A673 (cell line): ENCODE measurements at regions not wholly inside any gene's neighbourhood (a gene's known extent, or its start where the extent isn't known, plus 50 kb on each side); places are given as distances from the start of the nearest gene placed in this dataset.

Source experiments
- BruUV-seq: library from RNA; stranded (reverse); fragments of 400-500 nt; replicated peaks from 2 replicates; lab custom pipeline; 2021; lab: Mats Ljungman, UMichigan
- CTCF ChIA-PET: fragments of 300-600 bp; sonication (Branson Sonifier 250); formaldehyde crosslinking; loops from one replicate; lab custom pipeline; 2022; ENCODE audit warnings: antibody characterized with exemption; lab: Charles Lee
- POLR2A ChIA-PET: fragments of 300-600 bp; sonication (Branson Sonifier 250); formaldehyde crosslinking; loops from one replicate; lab custom pipeline; 2022; ENCODE audit warnings: antibody characterized with exemption; ENCODE audit not compliant: low non-redundant PET; lab: Charles Lee
- DNase-seq: peaks from one replicate; pipeline ENCODE4 v3.0.0-alpha.2; 2015; ENCODE audit warnings: low spot score
- H3K27ac ChIP-seq: fragments of 200-600 bp; sonication (generic); 2 replicates; pipeline ENCODE4 v1.5.1; 2016; ENCODE audit warnings: mixed run types, low read depth, mild to moderate bottlenecking, mixed read lengths, antibody characterized with exemption, low read length; ENCODE audit not compliant: poor library complexity, severe bottlenecking
- H3K27me3 ChIP-seq: fragments of 200-600 bp; sonication (generic); replicated peaks from 2 replicates; pipeline ENCODE4 v1.6.1; 2017; ENCODE audit warnings: mixed run types, low read depth, mild to moderate bottlenecking, mixed read lengths, antibody characterized with exemption, low read length; ENCODE audit not compliant: insufficient read depth, poor library complexity
- H3K36me3 ChIP-seq: fragments of 200-600 bp; sonication (generic); 2 replicates; pipeline ENCODE4 v1.6.1; 2016; ENCODE audit warnings: mixed run types, mild to moderate bottlenecking, mixed read lengths, antibody characterized with exemption, low read length; ENCODE audit not compliant: insufficient read depth, poor library complexity, severe bottlenecking
- H3K4me1 ChIP-seq: fragments of 200-600 bp; sonication (generic); 2 replicates; pipeline ENCODE4 v1.6.1; 2017; ENCODE audit warnings: mixed run types, mild to moderate bottlenecking, mixed read lengths, antibody characterized with exemption, low read length; ENCODE audit not compliant: insufficient read depth, poor library complexity, severe bottlenecking
- H3K4me3 ChIP-seq: fragments of 200-600 bp; sonication (generic); 2 replicates; pipeline ENCODE4 v1.5.1; 2016; ENCODE audit warnings: low read depth, mixed run types, mild to moderate bottlenecking, mixed read lengths, low read length; ENCODE audit not compliant: poor library complexity, severe bottlenecking
- H3K9me3 ChIP-seq: fragments of 200-600 bp; sonication (generic); 2 replicates; pipeline ENCODE4 v1.6.1; 2016; ENCODE audit warnings: mixed run types, low read depth, mild to moderate bottlenecking, mixed read lengths, antibody characterized with exemption, low read length; ENCODE audit not compliant: poor library complexity, severe bottlenecking
- CTCF ChIP-seq: fragments of 300-800, 200-600 bp; sonication (generic); conservative IDR thresholded peaks from 2 replicates; pipeline ENCODE4 v1.5.1; 2017; ENCODE audit warnings: low read depth, mild to moderate bottlenecking, antibody characterized with exemption, low read length, moderate library complexity, mixed read lengths
- EZH2 ChIP-seq: fragments of 200-600 bp; sonication (generic); IDR thresholded peaks from 2 replicates; pipeline ENCODE4 v1.6.1; 2017; ENCODE audit warnings: borderline replicate concordance, low read depth, mild to moderate bottlenecking, mixed read lengths, antibody characterized with exemption, low read length; ENCODE audit not compliant: poor library complexity, severe bottlenecking
- intact Hi-C: fragments of 100-400 bp; cut with micrococcal nuclease; formaldehyde crosslinking; loops from one replicate; pipeline ENCODE4 v1.10.0; 2022; ENCODE audit not compliant: unreplicated experiment

GRCh38 chr6:168232528-168232927 lies 87.0 kb downstream of the DACT2 start:
- DNase-seq: no peak
- Histone ChIP-seq H3K4me1 (no peaks in the 10 kb centered on the region), H3K27ac (no peak overlapping the region), H3K9me3 (no peaks in the 10 kb centered on the region), H3K4me3 (no peak overlapping the region), H3K36me3 (no peaks in the 10 kb centered on the region), H3K27me3 (no peaks in the 10 kb centered on the region)
- TF ChIP-seq CTCF: no peak
- TF ChIP-seq EZH2: no peak
- BruUV-seq: no TSS peak
- CTCF ChIA-PET: no interaction called here
- POLR2A ChIA-PET: no interaction called here
- intact Hi-C loops: no loop called here

- ChIA-PET POLR2A (no interaction called here), CTCF (no interaction called here)
- H3K4me3 ChIP-seq: no peak overlapping the region
- H3K36me3 ChIP-seq: no peaks in the 10 kb centered on the region
- DNase-seq: no peak
- intact Hi-C loops: no loop called here
- no TSS peak for BruUV-seq
- H3K4me1 ChIP-seq: peaks cover 2% of the 10 kb centered on the region
- H3K27me3 ChIP-seq: no peaks in the 10 kb centered on the region
- H3K27ac ChIP-seq: no peak overlapping the region
- TF ChIP-seq CTCF (no peak), EZH2 (no peak)
- no peaks in the 10 kb centered on the region for H3K9me3 ChIP-seq
These were observed 87.5 kb downstream of the DACT2 start for GRCh38 chr6:168232062-168232461.

- H3K27me3 ChIP-seq: no peaks in the 10 kb centered on the region
- TF ChIP-seq CTCF (no peak), EZH2 (no peak)
- intact Hi-C loops: no loop called here
- no peak overlapping the region for H3K27ac ChIP-seq
- no TSS peak for BruUV-seq
- DNase-seq: no peak
- ChIA-PET CTCF (no interaction called here), POLR2A (no interaction called here)
- H3K36me3 ChIP-seq: no peaks in the 10 kb centered on the region
- H3K9me3 ChIP-seq: no peaks in the 10 kb centered on the region
- peaks cover 8% of the 10 kb centered on the region for H3K4me1 ChIP-seq
- no peak overlapping the region for H3K4me3 ChIP-seq
These were observed 88.1 kb downstream of the DACT2 start for GRCh38 chr6:168231393-168231957.
